ENCODE measurements at regions not wholly inside any gene's neighbourhood (a gene's known extent, or its start where the extent isn't known, plus 50 kb on each side); places are given as distances from the start of the nearest gene placed in this dataset.
"Not testable (repeated sequence)": the region's sequence is repeated elsewhere in the genome, so short reads cannot be mapped to it uniquely, and the experiment has no call there.

DNA sequence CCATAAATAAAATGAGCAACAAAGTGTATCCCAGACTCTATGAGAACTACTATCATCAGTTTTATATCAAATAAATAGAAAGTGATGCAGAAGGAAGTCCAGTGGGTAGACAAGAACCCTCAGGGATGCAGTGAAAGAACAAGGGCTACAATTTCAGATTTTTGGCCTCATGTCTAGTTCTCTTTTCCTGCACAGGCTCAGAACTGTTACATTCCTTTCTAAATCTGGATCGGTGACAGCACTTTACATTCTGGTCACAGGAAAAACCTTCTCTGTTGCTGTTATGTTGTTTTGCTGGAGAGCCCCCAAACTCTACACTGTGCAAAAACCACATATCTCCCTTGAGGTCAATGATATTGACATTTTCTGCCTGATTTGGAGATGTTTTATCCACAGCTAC lies 108.8 kb upstream of the ANO5 start:
- TF ChIP-seq, protein P1, sequence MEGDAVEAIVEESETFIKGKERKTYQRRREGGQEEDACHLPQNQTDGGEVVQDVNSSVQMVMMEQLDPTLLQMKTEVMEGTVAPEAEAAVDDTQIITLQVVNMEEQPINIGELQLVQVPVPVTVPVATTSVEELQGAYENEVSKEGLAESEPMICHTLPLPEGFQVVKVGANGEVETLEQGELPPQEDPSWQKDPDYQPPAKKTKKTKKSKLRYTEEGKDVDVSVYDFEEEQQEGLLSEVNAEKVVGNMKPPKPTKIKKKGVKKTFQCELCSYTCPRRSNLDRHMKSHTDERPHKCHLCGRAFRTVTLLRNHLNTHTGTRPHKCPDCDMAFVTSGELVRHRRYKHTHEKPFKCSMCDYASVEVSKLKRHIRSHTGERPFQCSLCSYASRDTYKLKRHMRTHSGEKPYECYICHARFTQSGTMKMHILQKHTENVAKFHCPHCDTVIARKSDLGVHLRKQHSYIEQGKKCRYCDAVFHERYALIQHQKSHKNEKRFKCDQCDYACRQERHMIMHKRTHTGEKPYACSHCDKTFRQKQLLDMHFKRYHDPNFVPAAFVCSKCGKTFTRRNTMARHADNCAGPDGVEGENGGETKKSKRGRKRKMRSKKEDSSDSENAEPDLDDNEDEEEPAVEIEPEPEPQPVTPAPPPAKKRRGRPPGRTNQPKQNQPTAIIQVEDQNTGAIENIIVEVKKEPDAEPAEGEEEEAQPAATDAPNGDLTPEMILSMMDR (IDR thresholded peaks at IDR 0.05; ENCODE audit: unreplicated experiment in 3 of 3): no peak
- H3K27ac Mint-ChIP-seq: peak overlapping the region in 1 of 3 experiments; percentile 37
- peaks cover 8% of the 10 kb centered on the region for H3K9me3 Mint-ChIP-seq
- no peak overlapping the region for H3K4me3 Mint-ChIP-seq
- H3K27me3 Mint-ChIP-seq (ENCODE audit: low read depth): no peaks in the 10 kb centered on the region
- H3K36me3 Mint-ChIP-seq (ENCODE audit: low read depth): no peaks in the 10 kb centered on the region
- peaks cover 40% of the 10 kb centered on the region for H3K4me1 Mint-ChIP-seq

DNA sequence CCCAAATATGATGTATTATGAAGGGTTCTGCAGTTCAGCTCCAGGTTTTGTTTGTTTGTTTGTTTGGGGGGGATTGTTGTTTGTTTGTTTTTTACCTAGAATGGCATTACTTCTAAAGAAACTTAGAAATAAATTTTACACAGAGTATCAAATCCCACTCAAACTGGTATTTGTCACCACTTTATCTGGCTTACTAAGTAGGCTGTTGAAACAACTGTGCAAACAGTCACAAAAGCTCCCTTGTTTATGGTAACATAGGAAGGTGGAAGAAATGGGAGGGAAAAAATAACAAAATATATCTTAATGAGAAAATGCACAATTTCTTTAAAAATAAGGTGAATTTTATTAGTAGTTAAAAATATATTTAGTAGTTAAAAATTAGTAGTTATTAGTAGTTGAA lies 108.3 kb upstream of the ANO5 start:
- TF ChIP-seq, protein P1 (IDR thresholded peaks at IDR 0.05; ENCODE audit: unreplicated experiment in 3 of 3): no peak
- H3K36me3 Mint-ChIP-seq (ENCODE audit: low read depth): no peaks in the 10 kb centered on the region
- no peaks in the 10 kb centered on the region for H3K27me3 Mint-ChIP-seq (ENCODE audit: low read depth)
- peaks cover 8% of the 10 kb centered on the region for H3K9me3 Mint-ChIP-seq
- no peak overlapping the region for H3K4me3 Mint-ChIP-seq
- peak overlapping the region in 1 of 3 experiments; percentile 37 for H3K27ac Mint-ChIP-seq
- peaks cover 35% of the 10 kb centered on the region for H3K4me1 Mint-ChIP-seq

DNA sequence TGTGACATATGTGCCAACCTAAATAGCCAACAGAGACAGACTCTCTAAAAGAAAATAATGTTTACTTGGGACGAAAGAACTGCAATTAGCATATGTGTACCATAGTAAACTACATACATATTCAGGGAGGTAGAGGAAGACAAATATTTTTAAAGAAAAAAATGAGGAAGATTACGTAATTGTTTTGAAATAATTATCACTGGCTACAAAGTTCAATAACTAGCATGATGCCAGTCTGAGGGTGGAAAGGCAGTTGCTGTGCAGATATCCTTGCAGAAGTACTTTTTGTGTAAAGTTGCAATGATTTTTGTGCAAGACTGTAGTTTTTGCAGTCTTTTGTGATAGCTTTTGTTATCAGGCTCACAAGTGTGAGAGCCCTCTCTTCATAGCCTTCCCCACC lies 103.3 kb upstream of the ANO5 start:
- H3K9me3 Mint-ChIP-seq: peaks cover 2% of the 10 kb centered on the region

DNA sequence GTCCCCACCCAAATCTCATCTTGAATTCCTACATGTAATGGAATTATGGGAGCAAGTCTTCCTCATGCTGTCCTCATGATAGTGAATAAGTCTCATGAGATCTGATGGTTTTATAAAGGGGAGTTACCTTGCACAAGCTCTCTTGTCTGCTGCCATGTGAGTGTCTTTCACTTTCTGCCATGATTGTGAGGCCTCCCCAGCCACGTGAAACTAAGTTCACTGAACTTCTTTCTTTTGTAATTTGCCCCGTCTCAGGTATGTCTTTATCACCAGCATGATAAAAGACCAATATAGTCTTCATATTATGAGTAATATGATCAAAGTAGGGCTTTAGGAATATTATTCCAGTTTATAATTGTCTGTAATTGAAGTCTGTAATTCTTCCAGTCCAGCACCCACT lies 86.3 kb upstream of the ANO5 start:
- Mint-ChIP-seq H3K9me3 (no peaks in the 10 kb centered on the region), H3K4me3 (no peak overlapping the region), H3K4me1 (no peaks in the 10 kb centered on the region), H3K36me3 (ENCODE audit: low read depth) (no peaks in the 10 kb centered on the region), H3K27me3 (ENCODE audit: low read depth) (no peaks in the 10 kb centered on the region), H3K27ac (no peak overlapping the region)
- TF ChIP-seq, protein P1 (IDR thresholded peaks at IDR 0.05; ENCODE audit: unreplicated experiment in 3 of 3): no peak

More for the DNA sequence above, 103.3 kb upstream of the ANO5 start:
- peaks cover 7% of the 10 kb centered on the region for H3K4me1 Mint-ChIP-seq
- H3K27me3 Mint-ChIP-seq (ENCODE audit: low read depth): no peaks in the 10 kb centered on the region
- H3K4me3 Mint-ChIP-seq: no peak overlapping the region
- no peak overlapping the region for H3K27ac Mint-ChIP-seq
- no peaks in the 10 kb centered on the region for H3K36me3 Mint-ChIP-seq (ENCODE audit: low read depth)
- TF ChIP-seq, protein P1 (IDR thresholded peaks at IDR 0.05; ENCODE audit: unreplicated experiment in 3 of 3): no peak

DNA sequence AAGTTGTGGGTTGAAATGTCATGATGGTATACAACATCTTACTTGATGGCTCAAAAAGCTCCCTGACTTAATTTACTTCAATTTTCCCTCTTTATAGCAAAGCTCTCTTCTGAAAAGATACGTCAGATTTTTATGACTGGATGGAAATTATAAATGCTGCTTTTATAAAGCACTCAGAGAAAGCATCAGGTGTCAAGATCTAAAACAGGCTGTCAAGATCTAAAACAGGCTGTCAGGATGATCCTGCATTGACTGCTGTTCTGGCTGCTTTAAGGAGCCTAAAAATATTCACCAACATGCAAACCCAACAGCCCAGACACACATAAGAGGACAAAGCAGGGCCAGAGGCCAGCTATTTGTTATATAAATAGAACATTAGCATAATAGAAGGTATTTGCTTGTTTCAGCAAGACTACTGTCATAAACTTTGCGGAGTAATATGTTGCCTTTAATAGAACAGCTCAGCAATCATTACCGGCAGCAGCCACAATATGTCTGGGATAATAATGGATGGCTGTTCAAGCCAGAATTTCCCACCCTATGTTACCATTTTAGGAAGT lies 77.3 kb upstream of the ANO5 start:
- peak overlapping the region in 1 of 3 experiments; percentile 9 for H3K27ac Mint-ChIP-seq
- TF ChIP-seq, protein P1 (IDR thresholded peaks at IDR 0.05; ENCODE audit: unreplicated experiment in 3 of 3): no peak
- H3K27me3 Mint-ChIP-seq (ENCODE audit: low read depth): no peaks in the 10 kb centered on the region
- H3K4me3 Mint-ChIP-seq: peak overlapping the region in 1 of 3 experiments; percentile 14
- H3K4me1 Mint-ChIP-seq: peaks cover 22% of the 10 kb centered on the region
- H3K9me3 Mint-ChIP-seq: no peaks in the 10 kb centered on the region
- H3K36me3 Mint-ChIP-seq (ENCODE audit: low read depth): no peaks in the 10 kb centered on the region

DNA sequence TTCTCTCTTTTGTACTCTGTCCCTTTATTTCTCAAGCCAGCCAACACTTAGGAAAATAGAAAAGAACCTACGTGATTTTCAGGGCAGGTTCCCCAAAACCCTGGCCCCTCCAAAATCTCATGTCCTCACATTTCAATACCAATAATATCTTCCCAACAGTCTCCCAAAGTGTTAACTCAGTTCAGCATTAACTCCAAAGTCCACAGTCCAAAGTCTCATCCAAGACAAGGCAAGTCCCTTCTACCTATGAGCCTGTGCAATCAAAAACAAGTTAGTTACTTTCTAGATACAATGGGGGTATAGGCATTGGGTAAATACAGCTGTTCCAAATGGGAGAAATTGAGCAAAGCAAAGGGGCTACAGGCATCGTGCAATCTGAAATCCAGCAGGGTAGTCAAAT lies 64.9 kb upstream of the ANO5 start:
- not testable (repeated sequence) for H3K27ac Mint-ChIP-seq; H3K4me3 Mint-ChIP-seq; H3K4me1 Mint-ChIP-seq; H3K27me3 Mint-ChIP-seq (ENCODE audit: low read depth); H3K36me3 Mint-ChIP-seq (ENCODE audit: low read depth)
- peaks cover 45% of the 10 kb centered on the region for H3K9me3 Mint-ChIP-seq
